Sigmoid colon (tissue), 6 donors: ENCODE measurements at regions not wholly inside any gene's neighbourhood (a gene's known extent, or its start where the extent isn't known, plus 50 kb on each side); places are given as distances from the start of the nearest gene placed in this dataset.

Experiments
- DNase-seq: peaks from one replicate; pipeline ENCODE4 v3.0.0-alpha.2; 2019
- H3K27ac ChIP-seq, 4 donors: fragments of 200-600 bp; sonication (generic); one replicate each; pipeline ENCODE4 v1.5.1; 2016 to 2019; ENCODE audit warnings: mild to moderate bottlenecking in 1 of 4
- H3K27me3 ChIP-seq, 3 donors: fragments of 200-600 bp; sonication (generic); one replicate each; pipeline ENCODE4 v1.5.1; 2019; ENCODE audit warnings: mild to moderate bottlenecking in 1 of 3
- H3K36me3 ChIP-seq, 4 donors: fragments of 200-600 bp; sonication (generic); one replicate each; pipeline ENCODE4 v1.5.1; 2016 to 2019
- H3K4me1 ChIP-seq, 4 donors: fragments of 200-600 bp; sonication (generic); one replicate each; pipeline ENCODE4 v1.5.1; 2017 to 2019
- H3K4me3 ChIP-seq, 4 donors: fragments of 200-600 bp; sonication (generic); one replicate each; pipeline ENCODE4 v1.5.1; 2017 to 2019; ENCODE audit warnings: mild to moderate bottlenecking in 2 of 4, moderate library complexity in 1 of 4
- H3K9me3 ChIP-seq, 4 donors: fragments of 200-600 bp in 3 of 4; sonication (generic) in 3 of 4; one replicate each; pipeline versions ENCODE4 v1.5.1 to v1.6.1; 2013 to 2019
- EP300 ChIP-seq, 4 donors: sonication (generic); formaldehyde crosslinking; IDR thresholded peaks; one replicate each; pipeline ENCODE4 v1.6.1; 2017; ENCODE audit warnings: antibody characterized with exemption in 4 of 4
- POLR2A ChIP-seq, 2 donors: fragments of 450-650 bp; IDR thresholded peaks; one replicate each; pipeline ENCODE4 v1.6.1; 2016; ENCODE audit warnings: antibody characterized with exemption in 2 of 2, mild to moderate bottlenecking in 2 of 2, moderate library complexity in 2 of 2
- POLR2AphosphoS5 ChIP-seq, 4 donors: sonication (generic); formaldehyde crosslinking; IDR thresholded peaks; one replicate each; pipeline ENCODE4 v1.6.1; 2017; ENCODE audit warnings: antibody characterized with exemption in 4 of 4
- WGBS, 2 donors: extraction: QIAGEN DNeasy Blood & Tissue Kit; methylation state at CpG; one replicate each; pipeline ENCODE4 v1.1.7; 2013; 5-methylcytosine and 5-hydroxymethylcytosine counted together
- intact Hi-C: fragments of 100-400 bp; cut with DNase I; formaldehyde crosslinking; loops from one replicate; pipeline ENCODE4 v1.15.1; 2023
- TF ChIP-seq, protein P1 (sequence below), 4 experiments: fragments of 450-650 bp in 3 of 4; fragments of 200-600 bp in 1 of 4; IDR thresholded peaks; one replicate each; pipeline ENCODE4 v1.5.1; 2016 to 2019; ENCODE audit warnings: antibody characterized with exemption in 4 of 4, mild to moderate bottlenecking in 3 of 4, moderate library complexity in 2 of 4
- donor health status: healthy with polysubstance abuse.
- donor health status: healthy.

DNA sequence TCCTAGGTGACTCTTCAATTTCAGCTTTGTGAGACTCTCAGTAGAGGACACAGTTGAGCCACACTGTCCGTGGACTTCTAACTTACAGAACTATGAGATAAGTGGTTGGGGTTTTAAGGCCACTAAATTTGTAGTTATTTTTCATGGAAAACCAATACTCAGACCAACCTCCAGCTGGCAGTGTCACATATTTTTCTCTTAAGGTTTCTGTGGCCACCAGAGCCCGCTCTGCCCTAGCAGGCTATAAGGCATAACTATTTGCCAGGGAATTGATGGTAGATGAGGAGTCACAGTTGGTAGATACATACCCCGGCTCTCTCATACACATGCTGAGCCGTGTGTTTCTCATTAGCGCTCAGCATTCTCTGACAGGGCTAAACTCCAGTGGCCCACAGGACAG is 336.8 kb upstream of the MON1B start:
- TF ChIP-seq EP300 (IDR thresholded peaks at IDR 0.05) (no peak), POLR2A (IDR thresholded peaks at IDR 0.05) (no peak), POLR2AphosphoS5 (IDR thresholded peaks at IDR 0.05) (no peak)
- Histone ChIP-seq H3K4me1 (no peaks in the 10 kb centered on the region), H3K27ac (no peak overlapping the region), H3K4me3 (no peak overlapping the region), H3K36me3 (no peaks in the 10 kb centered on the region), H3K27me3 (no peaks in the 10 kb centered on the region), H3K9me3 (no peaks in the 10 kb centered on the region)
- intact Hi-C loops: no loop called here
- WGBS, 2 donors: 88 to 90% methylated on average over 5 of the region's 5 CpGs
- DNase-seq: no peak

DNA sequence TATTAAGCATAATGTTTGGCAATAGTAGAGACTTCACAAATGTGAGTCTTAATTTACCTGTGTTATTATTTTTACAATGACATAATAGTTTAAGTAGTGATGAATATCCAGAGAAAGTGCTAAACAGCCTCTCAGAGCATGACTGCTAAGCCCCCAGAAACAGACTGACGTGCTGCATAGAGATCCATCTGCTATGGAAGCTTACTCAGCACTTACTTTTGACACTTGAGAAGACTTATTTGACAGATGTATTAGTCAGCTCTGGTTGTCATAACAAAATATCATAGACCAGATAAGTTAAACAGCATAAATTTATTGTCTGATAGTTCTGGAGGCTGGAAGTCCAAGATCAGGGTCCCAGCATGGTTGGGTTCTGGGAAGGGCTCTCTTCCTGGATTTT is 334.9 kb upstream of the MON1B start:
- no peak overlapping the region for H3K4me3 ChIP-seq
- no peak for TF ChIP-seq EP300 (IDR thresholded peaks at IDR 0.05)
- TF ChIP-seq POLR2AphosphoS5 (IDR thresholded peaks at IDR 0.05): no peak
- TF ChIP-seq, protein P1, sequence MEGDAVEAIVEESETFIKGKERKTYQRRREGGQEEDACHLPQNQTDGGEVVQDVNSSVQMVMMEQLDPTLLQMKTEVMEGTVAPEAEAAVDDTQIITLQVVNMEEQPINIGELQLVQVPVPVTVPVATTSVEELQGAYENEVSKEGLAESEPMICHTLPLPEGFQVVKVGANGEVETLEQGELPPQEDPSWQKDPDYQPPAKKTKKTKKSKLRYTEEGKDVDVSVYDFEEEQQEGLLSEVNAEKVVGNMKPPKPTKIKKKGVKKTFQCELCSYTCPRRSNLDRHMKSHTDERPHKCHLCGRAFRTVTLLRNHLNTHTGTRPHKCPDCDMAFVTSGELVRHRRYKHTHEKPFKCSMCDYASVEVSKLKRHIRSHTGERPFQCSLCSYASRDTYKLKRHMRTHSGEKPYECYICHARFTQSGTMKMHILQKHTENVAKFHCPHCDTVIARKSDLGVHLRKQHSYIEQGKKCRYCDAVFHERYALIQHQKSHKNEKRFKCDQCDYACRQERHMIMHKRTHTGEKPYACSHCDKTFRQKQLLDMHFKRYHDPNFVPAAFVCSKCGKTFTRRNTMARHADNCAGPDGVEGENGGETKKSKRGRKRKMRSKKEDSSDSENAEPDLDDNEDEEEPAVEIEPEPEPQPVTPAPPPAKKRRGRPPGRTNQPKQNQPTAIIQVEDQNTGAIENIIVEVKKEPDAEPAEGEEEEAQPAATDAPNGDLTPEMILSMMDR (IDR thresholded peaks at IDR 0.05): no peak
- TF ChIP-seq POLR2A (IDR thresholded peaks at IDR 0.05): no peak
- no peak for DNase-seq
- 58 to 81% methylated on average over 1 of the region's 1 CpG for WGBS, 2 donors
- no peaks in the 10 kb centered on the region for H3K27me3 ChIP-seq
- H3K4me1 ChIP-seq: no peaks in the 10 kb centered on the region
- H3K27ac ChIP-seq: no peak overlapping the region
- no peaks in the 10 kb centered on the region for H3K36me3 ChIP-seq
- intact Hi-C loops: no loop called here
- H3K9me3 ChIP-seq: no peaks in the 10 kb centered on the region

DNA sequence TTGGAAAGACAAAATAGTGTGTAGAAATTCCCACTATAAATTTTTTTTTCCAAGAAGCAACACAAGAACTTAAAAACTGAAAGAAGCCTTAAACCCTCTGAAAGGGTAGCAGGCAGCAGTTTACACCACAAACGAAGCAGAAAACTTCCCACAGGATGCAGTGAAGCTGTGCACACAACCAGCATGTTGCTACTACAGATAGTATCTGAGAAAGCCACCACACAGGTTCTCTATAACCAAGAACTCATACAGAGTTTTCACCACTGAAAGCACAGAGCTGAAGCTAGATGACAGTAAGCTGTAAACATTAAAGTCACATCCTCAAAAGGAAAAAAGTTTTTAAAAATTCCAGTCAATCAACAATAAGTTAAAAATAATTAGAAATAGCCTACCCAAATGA is 333.6 kb upstream of the MON1B start:
- DNase-seq: no peak
- H3K27ac ChIP-seq: no peak overlapping the region
- H3K36me3 ChIP-seq: no peaks in the 10 kb centered on the region
- TF ChIP-seq POLR2A (IDR thresholded peaks at IDR 0.05) (no peak), POLR2AphosphoS5 (IDR thresholded peaks at IDR 0.05) (no peak), EP300 (IDR thresholded peaks at IDR 0.05) (no peak)
- TF ChIP-seq, protein P1 (IDR thresholded peaks at IDR 0.05): no peak
- 5 to 30% methylated on average over 1 of the region's 1 CpG for WGBS, 2 donors
- H3K27me3 ChIP-seq: no peaks in the 10 kb centered on the region
- no peaks in the 10 kb centered on the region for H3K4me1 ChIP-seq
- H3K4me3 ChIP-seq: no peak overlapping the region
- H3K9me3 ChIP-seq: no peaks in the 10 kb centered on the region
- intact Hi-C loops: no loop called here

- Histone ChIP-seq H3K27ac (no peak overlapping the region), H3K27me3 (no peaks in the 10 kb centered on the region), H3K4me1 (no peaks in the 10 kb centered on the region), H3K9me3 (no peaks in the 10 kb centered on the region), H3K4me3 (no peak overlapping the region), H3K36me3 (no peaks in the 10 kb centered on the region)
- intact Hi-C loops: no loop called here
- TF ChIP-seq POLR2AphosphoS5 (IDR thresholded peaks at IDR 0.05) (no peak), POLR2A (IDR thresholded peaks at IDR 0.05) (no peak), EP300 (IDR thresholded peaks at IDR 0.05) (no peak)
- TF ChIP-seq, protein P1 (IDR thresholded peaks at IDR 0.05): no peak
- DNase-seq: no peak
These were observed 328.1 kb upstream of the MON1B start for GRCh38 chr16:76862901-76863300.

DNA sequence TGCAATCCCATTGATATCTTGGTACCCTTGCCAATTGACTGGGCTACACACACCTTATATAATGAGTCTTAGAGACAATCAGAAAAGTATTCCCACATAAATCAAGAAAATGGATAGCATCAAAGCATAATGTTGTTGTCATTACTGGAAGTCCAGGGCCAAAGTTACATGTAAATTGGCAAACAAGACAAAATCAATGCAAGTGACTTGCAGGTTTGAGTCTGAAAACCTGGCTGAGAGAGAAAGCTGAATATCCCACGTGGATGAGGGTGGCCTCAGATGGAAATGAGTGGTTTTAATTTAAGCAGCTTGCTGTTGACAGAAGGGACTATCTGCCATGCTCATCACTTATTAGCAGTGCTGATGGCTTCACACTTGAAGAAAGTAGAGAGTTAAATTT is 324.0 kb upstream of the MON1B start:
- no peaks in the 10 kb centered on the region for H3K9me3 ChIP-seq
- WGBS, 2 donors: 6 to 55% methylated on average over 1 of the region's 1 CpG
- TF ChIP-seq POLR2A (IDR thresholded peaks at IDR 0.05): no peak
- TF ChIP-seq POLR2AphosphoS5 (IDR thresholded peaks at IDR 0.05): no peak
- no peak for TF ChIP-seq EP300 (IDR thresholded peaks at IDR 0.05)
- TF ChIP-seq, protein P1 (IDR thresholded peaks at IDR 0.05): no peak
- no peak overlapping the region for H3K4me3 ChIP-seq
- H3K4me1 ChIP-seq: no peaks in the 10 kb centered on the region
- no peaks in the 10 kb centered on the region for H3K36me3 ChIP-seq
- no peak for DNase-seq
- H3K27ac ChIP-seq: no peak overlapping the region
- no peaks in the 10 kb centered on the region for H3K27me3 ChIP-seq
- intact Hi-C loops: no loop called here
